NT2/D1 (cell line): ENCODE measurements at regions not wholly inside any gene's neighbourhood (a gene's known extent, or its start where the extent isn't known, plus 50 kb on each side); places are given as distances from the start of the nearest gene placed in this dataset.

Experiments used
- SUZ12 ChIP-seq: IDR thresholded peaks from 2 replicates; pipeline ENCODE4 v1.6.1; 2011; ENCODE audit not compliant: insufficient read length, insufficient read depth; ENCODE audit errors: extremely low read depth
- ZNF274 ChIP-seq: IDR thresholded peaks from 2 replicates; pipeline ENCODE4 v1.6.1; 2011; ENCODE audit warnings: mild to moderate bottlenecking, low read depth, low read length

DNA sequence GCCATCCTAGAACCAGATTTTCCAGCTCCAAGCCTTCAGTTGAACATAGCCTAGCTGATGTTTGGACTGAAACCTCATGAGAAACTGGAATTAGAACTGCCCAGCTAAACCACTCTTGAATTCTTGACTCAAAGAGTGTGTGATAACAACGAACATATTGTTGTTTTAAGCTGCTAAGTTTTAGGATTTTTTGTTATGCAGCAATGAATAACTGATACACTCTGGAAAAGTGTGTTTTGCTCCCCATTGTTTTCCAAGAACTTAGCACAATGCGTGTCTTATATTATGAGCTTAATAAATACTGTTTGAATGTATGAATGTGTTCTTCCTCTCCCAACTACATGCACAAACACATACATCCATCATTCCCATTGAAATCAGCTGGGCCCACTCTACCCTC lies 379.6 kb downstream of the EDEM1 start:
- no peak for TF ChIP-seq SUZ12
- no peak for TF ChIP-seq ZNF274
